AG04450 (cell line): ENCODE measurements at regions not wholly inside any gene's neighbourhood (a gene's known extent, or its start where the extent isn't known, plus 50 kb on each side); places are given as distances from the start of the nearest gene placed in this dataset.

Experiments used
- CTCF ChIA-PET: fragments of 300-600, 350-600 bp; formaldehyde crosslinking; extraction: SDS; loops from one replicate; lab custom pipeline; 2022; ENCODE audit warnings: antibody characterized with exemption, inconsistent platforms; lab: Charles Lee
- POLR2A ChIA-PET: fragments of 350-600 bp; formaldehyde crosslinking; extraction: SDS; loops from one replicate; lab custom pipeline; 2021; ENCODE audit warnings: antibody characterized with exemption, inconsistent platforms; lab: Yijun Ruan, JAX
- DNase-seq: peaks from one replicate; pipeline ENCODE4 v3.0.0-alpha.2; 2011; ENCODE audit warnings: low read depth, low spot score
- H3K27ac ChIP-seq: one replicate; pipeline ENCODE4 v1.5.1; 2012; ENCODE audit warnings: low read depth, low read length, control low read depth
- H3K27me3 ChIP-seq: one replicate; pipeline ENCODE4 v1.6.0; 2012; ENCODE audit warnings: low read length; ENCODE audit not compliant: control insufficient read depth, insufficient read depth
- H3K4me3 ChIP-seq: 2 replicates; pipeline ENCODE4 v1.5.1; 2011; ENCODE audit warnings: mild to moderate bottlenecking, low read depth, low read length, control low read depth
- H3K9me3 ChIP-seq: 2 replicates; pipeline ENCODE4 v1.5.1; 2012; ENCODE audit warnings: low read length; ENCODE audit not compliant: control insufficient read depth, insufficient read depth
- CTCF ChIP-seq: IDR thresholded peaks from 2 replicates; pipeline ENCODE4 v1.5.1; 2011; ENCODE audit warnings: low read depth, low read length, control low read depth, inconsistent platforms

GRCh38 chr4:11587797-11588196 is 159.1 kb upstream of the HS3ST1 start:
- Histone ChIP-seq H3K27ac (no peak overlapping the region), H3K4me3 (no peak overlapping the region), H3K27me3 (peaks cover 2% of the 10 kb centered on the region), H3K9me3 (peaks cover 4% of the 10 kb centered on the region)
- ChIA-PET POLR2A (no interaction called here), CTCF (no interaction called here)
- no peak for TF ChIP-seq CTCF
- DNase-seq: no peak

- peaks cover 4% of the 10 kb centered on the region for H3K27me3 ChIP-seq
- CTCF ChIA-PET: no interaction called here
- H3K4me3 ChIP-seq: no peak overlapping the region
- TF ChIP-seq CTCF: no peak
- H3K9me3 ChIP-seq: peaks cover 4% of the 10 kb centered on the region
- no peak for DNase-seq
- no peak overlapping the region for H3K27ac ChIP-seq
- POLR2A ChIA-PET: no interaction called here
These were observed 156.8 kb upstream of the HS3ST1 start for GRCh38 chr4:11585506-11585905.

GRCh38 chr4:11568511-11568910 is 139.8 kb upstream of the HS3ST1 start:
- Histone ChIP-seq H3K27me3 (no peaks in the 10 kb centered on the region), H3K9me3 (no peaks in the 10 kb centered on the region), H3K4me3 (no peak overlapping the region), H3K27ac (no peak overlapping the region)
- ChIA-PET CTCF (no interaction called here), POLR2A (no interaction called here)
- no peak for TF ChIP-seq CTCF
- DNase-seq: no peak

GRCh38 chr4:11566444-11567022 is 137.8 kb upstream of the HS3ST1 start:
- no peaks in the 10 kb centered on the region for H3K27me3 ChIP-seq
- no peak for TF ChIP-seq CTCF
- POLR2A ChIA-PET: no interaction called here
- H3K4me3 ChIP-seq: no peak overlapping the region
- no peaks in the 10 kb centered on the region for H3K9me3 ChIP-seq
- DNase-seq: peak; percentile 37
- CTCF ChIA-PET: interaction anchor here (0.6 kb wide), 1 partner anchor 1011 kb away, joined by 3 read pairs; no protein-coding TSS in a partner anchor
- no peak overlapping the region for H3K27ac ChIP-seq

GRCh38 chr4:11565899-11566298 is 137.2 kb upstream of the HS3ST1 start:
- H3K27ac ChIP-seq: no peak overlapping the region
- no peaks in the 10 kb centered on the region for H3K9me3 ChIP-seq
- CTCF ChIA-PET: interaction anchor here (0.6 kb wide), 1 partner anchor 1010 kb away, joined by 3 read pairs; no protein-coding TSS in a partner anchor
- POLR2A ChIA-PET: no interaction called here
- no peak overlapping the region for H3K4me3 ChIP-seq
- no peak for DNase-seq
- no peak for TF ChIP-seq CTCF
- no peaks in the 10 kb centered on the region for H3K27me3 ChIP-seq
